SU-DHL-6 (cell line): ENCODE measurements at regions not wholly inside any gene's neighbourhood (a gene's known extent, or its start where the extent isn't known, plus 50 kb on each side); places are given as distances from the start of the nearest gene placed in this dataset.

ENCODE experiments used
- H2AFZ ChIP-seq: fragments of 200-600 bp; sonication (generic); 2 replicates; pipeline ENCODE4 v1.6.1; 2014; ENCODE audit warnings: low read depth, mild to moderate bottlenecking, moderate library complexity, mixed read lengths, antibody characterized with exemption, low read length; ENCODE audit not compliant: severe bottlenecking
- H3F3A ChIP-seq: fragments of 200-600 bp; shearing (Covaris generic); 2 replicates; pipeline ENCODE4 v1.6.0; 2016; ENCODE audit warnings: antibody characterized with exemption, mild to moderate bottlenecking; ENCODE audit not compliant: insufficient read depth
- H3K27ac ChIP-seq: fragments of 200-600 bp; sonication (generic); 2 replicates; pipeline ENCODE4 v1.5.1; 2016; ENCODE audit warnings: low read depth, mild to moderate bottlenecking, low read length, moderate library complexity, mixed read lengths
- H3K27me3 ChIP-seq: fragments of 200-600 bp; sonication (generic), shearing (Covaris generic); 2 replicates; pipeline ENCODE4 v1.6.0; 2014; ENCODE audit warnings: mild to moderate bottlenecking, low read length
- H3K36me3 ChIP-seq: fragments of 200-600 bp; sonication (generic); 2 replicates; pipeline ENCODE4 v1.6.1; 2014; ENCODE audit warnings: mild to moderate bottlenecking, low read length, mixed read lengths
- H3K4me2 ChIP-seq: fragments of 300-600, 200-600 bp; shearing (Covaris generic), sonication (generic); 2 replicates; pipeline ENCODE4 v1.6.0; 2014; ENCODE audit warnings: low read length, low read depth, mild to moderate bottlenecking; ENCODE audit not compliant: poor library complexity, severe bottlenecking
- H3K4me3 ChIP-seq: fragments of 200-600 bp; sonication (generic); 2 replicates; pipeline ENCODE4 v1.5.1; 2014; ENCODE audit warnings: antibody characterized with exemption, low read length, mild to moderate bottlenecking, mixed read lengths; ENCODE audit not compliant: insufficient read depth, poor library complexity, severe bottlenecking
- H3K79me2 ChIP-seq: fragments of 200-600 bp; sonication (generic); 2 replicates; pipeline ENCODE4 v1.6.1; 2014; ENCODE audit warnings: mild to moderate bottlenecking, low read length, moderate library complexity; ENCODE audit not compliant: insufficient read depth
- H3K9ac ChIP-seq: fragments of 200-600 bp; sonication (generic); 2 replicates; pipeline ENCODE4 v1.7.0; 2014; ENCODE audit warnings: mild to moderate bottlenecking, low read length
- H3K9me2 ChIP-seq: fragments of 200-600 bp; sonication (generic); replicated peaks from 2 replicates; pipeline ENCODE4 v1.6.1; 2014; ENCODE audit warnings: low read length; ENCODE audit not compliant: insufficient read depth
- H3K9me3 ChIP-seq: fragments of 200-600 bp; sonication (generic); 2 replicates; pipeline ENCODE4 v1.6.1; 2014; ENCODE audit warnings: low read length, mixed read lengths; ENCODE audit not compliant: insufficient read depth
- H4K20me1 ChIP-seq: fragments of 200-600 bp; sonication (generic); 2 replicates; pipeline ENCODE4 v1.6.1; 2014; ENCODE audit warnings: low read depth, mild to moderate bottlenecking, antibody characterized with exemption, low read length, moderate library complexity, mixed read lengths
- EZH2phosphoT487 ChIP-seq: fragments of 200-600 bp; sonication (generic), shearing (Covaris generic); conservative IDR thresholded peaks from 2 replicates; pipeline ENCODE4 v1.6.1; 2018; ENCODE audit warnings: mild to moderate bottlenecking, antibody characterized with exemption, low read length, moderate library complexity, mixed read lengths
- TF ChIP-seq, protein P1 (sequence below): fragments of 200-600 bp; sonication (generic); IDR thresholded peaks from one replicate; pipeline ENCODE4 v1.5.1; 2017; ENCODE audit warnings: antibody characterized with exemption, mild to moderate bottlenecking, low read length, moderate library complexity; ENCODE audit not compliant: insufficient read depth, poor library complexity, severe bottlenecking

DNA sequence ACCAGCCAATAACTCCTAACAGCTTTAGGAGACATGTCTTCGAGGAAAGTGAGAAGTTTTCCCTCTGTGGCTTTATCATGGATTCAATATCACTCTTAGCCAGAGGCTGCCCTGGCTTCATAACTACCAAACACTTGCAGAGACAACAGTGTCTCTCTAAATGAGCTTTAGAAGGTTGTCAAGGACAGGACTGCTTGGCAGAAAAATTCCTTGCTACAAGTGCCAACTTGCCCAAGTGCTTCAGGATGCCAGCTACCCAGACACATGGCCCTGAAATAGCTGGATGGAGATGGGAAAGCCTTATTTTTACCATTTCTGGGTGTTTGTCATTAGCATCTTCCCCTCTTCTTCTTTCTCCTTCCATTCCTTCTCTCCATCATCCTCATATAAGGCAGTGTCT is 137.1 kb upstream of the MDFIC start:
- Histone ChIP-seq H3K9ac (no peak overlapping the region), H4K20me1 (no peaks in the 10 kb centered on the region), H3K36me3 (no peaks in the 10 kb centered on the region), H3F3A (no peaks in the 10 kb centered on the region), H3K9me2 (0 out of 2 replicates have a peak, but pooled peaks cover under 1% of the 10 kb centered on the region), H2AFZ (no peak overlapping the region), H3K27me3 (no peaks in the 10 kb centered on the region), H3K4me2 (no peak overlapping the region), H3K4me3 (no peak overlapping the region), H3K27ac (no peak overlapping the region), H3K79me2 (no peaks in the 10 kb centered on the region), H3K9me3 (no peaks in the 10 kb centered on the region)
- no peak for TF ChIP-seq EZH2phosphoT487
- TF ChIP-seq, protein P1, sequence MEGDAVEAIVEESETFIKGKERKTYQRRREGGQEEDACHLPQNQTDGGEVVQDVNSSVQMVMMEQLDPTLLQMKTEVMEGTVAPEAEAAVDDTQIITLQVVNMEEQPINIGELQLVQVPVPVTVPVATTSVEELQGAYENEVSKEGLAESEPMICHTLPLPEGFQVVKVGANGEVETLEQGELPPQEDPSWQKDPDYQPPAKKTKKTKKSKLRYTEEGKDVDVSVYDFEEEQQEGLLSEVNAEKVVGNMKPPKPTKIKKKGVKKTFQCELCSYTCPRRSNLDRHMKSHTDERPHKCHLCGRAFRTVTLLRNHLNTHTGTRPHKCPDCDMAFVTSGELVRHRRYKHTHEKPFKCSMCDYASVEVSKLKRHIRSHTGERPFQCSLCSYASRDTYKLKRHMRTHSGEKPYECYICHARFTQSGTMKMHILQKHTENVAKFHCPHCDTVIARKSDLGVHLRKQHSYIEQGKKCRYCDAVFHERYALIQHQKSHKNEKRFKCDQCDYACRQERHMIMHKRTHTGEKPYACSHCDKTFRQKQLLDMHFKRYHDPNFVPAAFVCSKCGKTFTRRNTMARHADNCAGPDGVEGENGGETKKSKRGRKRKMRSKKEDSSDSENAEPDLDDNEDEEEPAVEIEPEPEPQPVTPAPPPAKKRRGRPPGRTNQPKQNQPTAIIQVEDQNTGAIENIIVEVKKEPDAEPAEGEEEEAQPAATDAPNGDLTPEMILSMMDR: no peak

DNA sequence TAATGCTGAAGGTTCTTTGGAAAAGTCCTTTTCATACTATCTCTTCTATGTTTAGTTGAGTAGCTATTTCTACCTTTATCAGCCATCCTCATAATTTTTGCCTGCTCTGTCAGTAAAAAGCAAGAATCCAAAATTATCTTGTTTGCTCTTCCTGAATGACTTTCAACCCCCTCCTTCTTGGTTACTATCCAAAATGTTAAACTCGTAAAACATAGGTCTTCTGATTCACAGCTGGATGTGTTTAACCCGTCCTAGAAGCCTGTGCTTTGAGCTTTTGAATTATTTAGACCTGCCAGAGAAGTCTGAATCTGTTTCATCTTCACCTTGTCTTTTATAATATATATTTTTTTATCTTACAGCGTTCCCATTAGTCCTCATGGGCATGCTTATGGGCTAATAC is 136.4 kb upstream of the MDFIC start:
- Histone ChIP-seq H3K9me2 (0 out of 2 replicates have a peak, but pooled peaks cover 4% of the 10 kb centered on the region), H2AFZ (no peak overlapping the region), H3K36me3 (no peaks in the 10 kb centered on the region), H3K27ac (no peak overlapping the region), H3K9me3 (no peaks in the 10 kb centered on the region), H3F3A (no peaks in the 10 kb centered on the region), H3K79me2 (no peaks in the 10 kb centered on the region), H4K20me1 (no peaks in the 10 kb centered on the region), H3K27me3 (no peaks in the 10 kb centered on the region), H3K4me3 (no peak overlapping the region), H3K9ac (no peak overlapping the region), H3K4me2 (no peak overlapping the region)
- TF ChIP-seq, protein P1: no peak
- TF ChIP-seq EZH2phosphoT487: no peak

DNA sequence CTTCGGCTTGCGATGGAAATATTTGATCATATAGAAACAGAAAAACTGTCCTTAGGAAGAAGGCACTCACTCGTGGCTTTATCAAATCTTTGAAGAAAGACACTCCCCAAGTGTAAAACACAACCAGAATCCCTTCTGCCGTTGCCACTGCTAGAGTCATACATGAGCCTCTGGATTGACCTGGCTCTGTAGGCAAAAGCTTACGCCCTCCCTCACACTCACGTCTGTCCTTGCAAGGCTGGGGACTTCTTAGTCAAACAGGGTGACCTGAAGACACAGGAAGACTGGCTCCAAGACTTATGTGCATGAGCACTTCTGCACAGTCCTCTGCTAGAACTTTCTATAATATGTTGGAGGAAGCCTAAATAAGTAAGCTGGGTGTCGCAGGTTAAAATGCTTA is 135.4 kb upstream of the MDFIC start:
- Histone ChIP-seq H3K79me2 (no peaks in the 10 kb centered on the region), H3K9ac (no peak overlapping the region), H4K20me1 (no peaks in the 10 kb centered on the region), H3F3A (no peaks in the 10 kb centered on the region), H3K9me3 (no peaks in the 10 kb centered on the region), H3K9me2 (0 out of 2 replicates have a peak, but pooled peaks cover 4% of the 10 kb centered on the region), H2AFZ (no peak overlapping the region), H3K27ac (no peak overlapping the region), H3K4me2 (no peak overlapping the region), H3K4me3 (no peak overlapping the region), H3K27me3 (no peaks in the 10 kb centered on the region), H3K36me3 (no peaks in the 10 kb centered on the region)
- no peak for TF ChIP-seq EZH2phosphoT487
- TF ChIP-seq, protein P1: no peak
